ENCODE measurements at regions not wholly inside any gene's neighbourhood (a gene's known extent, or its start where the extent isn't known, plus 50 kb on each side); places are given as distances from the start of the nearest gene placed in this dataset.

DNA sequence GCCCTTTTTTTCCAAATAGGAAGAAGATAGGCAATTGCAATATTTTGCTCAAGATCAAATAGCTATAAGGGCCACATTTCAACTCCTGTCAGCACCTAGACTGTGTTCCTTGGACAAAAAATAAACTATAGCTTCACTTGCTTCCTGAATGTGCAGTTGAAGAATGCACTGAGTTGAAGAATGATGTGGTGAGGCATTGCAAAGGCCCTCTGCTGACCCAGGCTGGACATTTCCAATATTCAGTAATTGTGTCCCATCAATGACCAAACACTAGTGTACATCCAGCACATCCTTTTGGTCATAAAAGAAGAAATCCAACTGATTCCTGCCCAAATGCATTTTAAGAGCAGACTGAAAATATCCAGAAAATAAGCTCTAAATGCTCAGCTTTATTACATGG is 424.8 kb upstream of the TGFBR2 start:
- TF ChIP-seq, protein P1, sequence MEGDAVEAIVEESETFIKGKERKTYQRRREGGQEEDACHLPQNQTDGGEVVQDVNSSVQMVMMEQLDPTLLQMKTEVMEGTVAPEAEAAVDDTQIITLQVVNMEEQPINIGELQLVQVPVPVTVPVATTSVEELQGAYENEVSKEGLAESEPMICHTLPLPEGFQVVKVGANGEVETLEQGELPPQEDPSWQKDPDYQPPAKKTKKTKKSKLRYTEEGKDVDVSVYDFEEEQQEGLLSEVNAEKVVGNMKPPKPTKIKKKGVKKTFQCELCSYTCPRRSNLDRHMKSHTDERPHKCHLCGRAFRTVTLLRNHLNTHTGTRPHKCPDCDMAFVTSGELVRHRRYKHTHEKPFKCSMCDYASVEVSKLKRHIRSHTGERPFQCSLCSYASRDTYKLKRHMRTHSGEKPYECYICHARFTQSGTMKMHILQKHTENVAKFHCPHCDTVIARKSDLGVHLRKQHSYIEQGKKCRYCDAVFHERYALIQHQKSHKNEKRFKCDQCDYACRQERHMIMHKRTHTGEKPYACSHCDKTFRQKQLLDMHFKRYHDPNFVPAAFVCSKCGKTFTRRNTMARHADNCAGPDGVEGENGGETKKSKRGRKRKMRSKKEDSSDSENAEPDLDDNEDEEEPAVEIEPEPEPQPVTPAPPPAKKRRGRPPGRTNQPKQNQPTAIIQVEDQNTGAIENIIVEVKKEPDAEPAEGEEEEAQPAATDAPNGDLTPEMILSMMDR (IDR thresholded peaks at IDR 0.05) = no peak
- no peak for TF ChIP-seq ZFX (IDR thresholded peaks at IDR 0.05; ENCODE audit: borderline replicate concordance)

Data from 22Rv1 (cell line).